NT2/D1 (cell line): ENCODE measurements at regions not wholly inside any gene's neighbourhood (a gene's known extent, or its start where the extent isn't known, plus 50 kb on each side); places are given as distances from the start of the nearest gene placed in this dataset.

ENCODE experiments used
- DNase-seq: peaks from one replicate; pipeline ENCODE4 v3.0.0-alpha.2; 2011; ENCODE audit warnings: low read depth, low spot score
- H3K27me3 ChIP-seq: 2 replicates; pipeline ENCODE4 v1.6.0; 2011; ENCODE audit warnings: mild to moderate bottlenecking; ENCODE audit not compliant: insufficient read length, insufficient read depth
- H3K36me3 ChIP-seq: 2 replicates; pipeline ENCODE4 v1.6.1; 2011; ENCODE audit warnings: mild to moderate bottlenecking, low read length, mixed read lengths; ENCODE audit not compliant: insufficient read depth, insufficient read length
- H3K4me1 ChIP-seq: 2 replicates; pipeline ENCODE4 v1.5.1; 2011; ENCODE audit not compliant: insufficient read depth, insufficient read length
- H3K4me3 ChIP-seq: 2 replicates; pipeline ENCODE4 v1.5.1; 2011; ENCODE audit warnings: low read depth; ENCODE audit not compliant: insufficient read length
- H3K9ac ChIP-seq: 2 replicates; pipeline ENCODE4 v1.6.0; 2011; ENCODE audit warnings: low read depth; ENCODE audit not compliant: insufficient read length
- H3K9me3 ChIP-seq: 2 replicates; pipeline ENCODE4 v1.5.1; 2011; ENCODE audit warnings: mild to moderate bottlenecking, low read length; ENCODE audit not compliant: insufficient read depth
- SUZ12 ChIP-seq: IDR thresholded peaks from 2 replicates; pipeline ENCODE4 v1.6.1; 2011; ENCODE audit not compliant: insufficient read length, insufficient read depth; ENCODE audit errors: extremely low read depth
- YY1 ChIP-seq: IDR thresholded peaks from 2 replicates; pipeline ENCODE4 v1.6.1; 2011; ENCODE audit not compliant: insufficient read length, insufficient read depth
- ZNF274 ChIP-seq: IDR thresholded peaks from 2 replicates; pipeline ENCODE4 v1.6.1; 2011; ENCODE audit warnings: mild to moderate bottlenecking, low read depth, low read length

- H3K9ac ChIP-seq: no peak overlapping the region
- no peaks in the 10 kb centered on the region for H3K27me3 ChIP-seq
- no peaks in the 10 kb centered on the region for H3K4me1 ChIP-seq
- H3K4me3 ChIP-seq: no peak overlapping the region
- H3K9me3 ChIP-seq: no peaks in the 10 kb centered on the region
- TF ChIP-seq SUZ12 (no peak), YY1 (no peak), ZNF274 (no peak)
- peak; percentile 32 for DNase-seq
- H3K36me3 ChIP-seq: no peaks in the 10 kb centered on the region
These were observed 483.0 kb upstream of the DEPDC1 start for GRCh38 chr1:68979891-68980290.

- Histone ChIP-seq H3K9ac (no peak overlapping the region), H3K27me3 (no peaks in the 10 kb centered on the region)
These were observed 487.4 kb upstream of the DEPDC1 start for GRCh38 chr1:68984289-68984688.

GRCh38 chr1:68994096-68994495, 497.2 kb upstream of the DEPDC1 start:
- no peak for DNase-seq
- no peaks in the 10 kb centered on the region for H3K36me3 ChIP-seq

More at GRCh38 chr1:68984289-68984688, 487.4 kb upstream of the DEPDC1 start:
- no peaks in the 10 kb centered on the region for H3K36me3 ChIP-seq
- no peaks in the 10 kb centered on the region for H3K4me1 ChIP-seq
- DNase-seq: no peak
- H3K4me3 ChIP-seq: no peak overlapping the region
- H3K9me3 ChIP-seq: no peaks in the 10 kb centered on the region
- no peak for TF ChIP-seq SUZ12
- TF ChIP-seq ZNF274: no peak
- no peak for TF ChIP-seq YY1

GRCh38 chr1:69016468-69016867, 519.6 kb upstream of the DEPDC1 start:
- no peaks in the 10 kb centered on the region for H3K4me1 ChIP-seq
- H3K4me3 ChIP-seq: no peak overlapping the region
- peaks cover 4% of the 10 kb centered on the region; the same call in 1 of the 2 replicates for H3K9me3 ChIP-seq
- no peak overlapping the region for H3K9ac ChIP-seq
- DNase-seq: no peak
- H3K27me3 ChIP-seq: no peaks in the 10 kb centered on the region
- TF ChIP-seq SUZ12 (no peak), YY1 (no peak)
- H3K36me3 ChIP-seq: no peaks in the 10 kb centered on the region

More at GRCh38 chr1:68994096-68994495, 497.2 kb upstream of the DEPDC1 start:
- Histone ChIP-seq H3K4me3 (no peak overlapping the region), H3K4me1 (no peaks in the 10 kb centered on the region), H3K9ac (no peak overlapping the region), H3K9me3 (no peaks in the 10 kb centered on the region), H3K27me3 (no peaks in the 10 kb centered on the region)
- TF ChIP-seq SUZ12 (no peak), YY1 (no peak), ZNF274 (no peak)

- H3K9me3 ChIP-seq: no peaks in the 10 kb centered on the region
- no peaks in the 10 kb centered on the region for H3K27me3 ChIP-seq
- H3K36me3 ChIP-seq: no peaks in the 10 kb centered on the region
- no peak overlapping the region for H3K4me3 ChIP-seq
- H3K4me1 ChIP-seq: no peaks in the 10 kb centered on the region
- H3K9ac ChIP-seq: no peak overlapping the region
- TF ChIP-seq ZNF274: no peak
- no peak for TF ChIP-seq YY1
- no peak for TF ChIP-seq SUZ12
- no peak for DNase-seq
These were observed 532.8 kb upstream of the DEPDC1 start for GRCh38 chr1:69029649-69030048.

- no peak overlapping the region for H3K4me3 ChIP-seq
- no peak for DNase-seq
- H3K27me3 ChIP-seq: no peaks in the 10 kb centered on the region
- no peak overlapping the region for H3K9ac ChIP-seq
- no peak for TF ChIP-seq YY1
- TF ChIP-seq SUZ12: no peak
- no peak for TF ChIP-seq ZNF274
- H3K4me1 ChIP-seq: no peaks in the 10 kb centered on the region
- H3K9me3 ChIP-seq: no peaks in the 10 kb centered on the region
- H3K36me3 ChIP-seq: no peaks in the 10 kb centered on the region
These were observed 529.3 kb upstream of the LRRC7 start for GRCh38 chr1:69038379-69038778.

GRCh38 chr1:69045572-69045971, 522.1 kb upstream of the LRRC7 start:
- Histone ChIP-seq H3K4me3 (no peak overlapping the region), H3K4me1 (no peaks in the 10 kb centered on the region), H3K9me3 (no peaks in the 10 kb centered on the region), H3K36me3 (no peaks in the 10 kb centered on the region), H3K9ac (no peak overlapping the region), H3K27me3 (no peaks in the 10 kb centered on the region)
- no peak for DNase-seq
- TF ChIP-seq YY1 (no peak), SUZ12 (no peak), ZNF274 (no peak)

- DNase-seq: no peak
- TF ChIP-seq ZNF274 (no peak), YY1 (no peak), SUZ12 (no peak)
These were observed 512.5 kb upstream of the LRRC7 start for GRCh38 chr1:69055194-69055593.

More at GRCh38 chr1:69055194-69055593, 512.5 kb upstream of the LRRC7 start:
- H3K9ac ChIP-seq: no peak overlapping the region
- H3K4me3 ChIP-seq: no peak overlapping the region
- H3K9me3 ChIP-seq: no peaks in the 10 kb centered on the region
- no peaks in the 10 kb centered on the region for H3K36me3 ChIP-seq
- H3K27me3 ChIP-seq: no peaks in the 10 kb centered on the region
- no peaks in the 10 kb centered on the region for H3K4me1 ChIP-seq
